Hepatocyte (in vitro differentiated cells): ENCODE measurements at regions not wholly inside any gene's neighbourhood (a gene's known extent, or its start where the extent isn't known, plus 50 kb on each side); places are given as distances from the start of the nearest gene placed in this dataset.

ENCODE experiments used
- DNase-seq: peaks from one replicate; pipeline ENCODE4 v3.0.0-alpha.2; 2016; ENCODE audit warnings: low spot score
- H2AFZ ChIP-seq: fragments of 200-600 bp; sonication (generic); 2 replicates; pipeline ENCODE4 v1.6.0; 2016; ENCODE audit warnings: antibody characterized with exemption, mild to moderate bottlenecking
- H3K27ac ChIP-seq: fragments of 200-600 bp; sonication (generic); 2 replicates; pipeline ENCODE4 v1.5.1; 2016; ENCODE audit warnings: mild to moderate bottlenecking
- H3K27me3 ChIP-seq: fragments of 200-600 bp; sonication (generic); 2 replicates; pipeline ENCODE4 v1.6.1; 2016
- H3K36me3 ChIP-seq: fragments of 200-600 bp; sonication (generic); replicated peaks from 2 replicates; pipeline ENCODE4 v1.5.1; 2016; ENCODE audit warnings: low read depth; ENCODE audit not compliant: insufficient read depth
- H3K4me1 ChIP-seq: fragments of 200-600 bp; sonication (generic); 2 replicates; pipeline ENCODE4 v1.5.1; 2016; ENCODE audit warnings: mild to moderate bottlenecking, moderate library complexity; ENCODE audit not compliant: insufficient read depth
- H3K4me2 ChIP-seq: fragments of 200-600 bp; sonication (generic); 2 replicates; pipeline ENCODE4 v1.6.0; 2016
- H3K4me3 ChIP-seq: fragments of 200-600 bp; sonication (generic); 2 replicates; pipeline ENCODE4 v1.5.1; 2016; ENCODE audit warnings: mild to moderate bottlenecking
- H3K79me2 ChIP-seq: fragments of 200-600 bp; sonication (generic); 2 replicates; pipeline ENCODE4 v1.6.0; 2017; ENCODE audit warnings: mild to moderate bottlenecking
- H3K9me2 ChIP-seq: fragments of 200-600 bp; sonication (generic); replicated peaks from 2 replicates; pipeline ENCODE4 v1.6.0; 2017; ENCODE audit warnings: mild to moderate bottlenecking; ENCODE audit not compliant: insufficient read depth
- H3K9me3 ChIP-seq: fragments of 200-600 bp; sonication (generic); 2 replicates; pipeline ENCODE4 v1.5.1; 2016; ENCODE audit warnings: low read depth, mild to moderate bottlenecking
- H4K20me1 ChIP-seq: fragments of 200-600 bp; sonication (generic); 2 replicates; pipeline ENCODE4 v1.6.0; 2016; ENCODE audit warnings: mild to moderate bottlenecking; ENCODE audit not compliant: insufficient read depth, poor library complexity, severe bottlenecking
- EZH2 ChIP-seq: fragments of 200-600 bp; sonication (generic); IDR thresholded peaks from 2 replicates; pipeline ENCODE4 v1.6.1; 2016; ENCODE audit warnings: antibody characterized with exemption, mild to moderate bottlenecking, borderline replicate concordance
- EZH2phosphoT487 ChIP-seq: fragments of 200-600 bp; sonication (generic); IDR thresholded peaks from one replicate; pipeline ENCODE4 v1.6.1; 2018; ENCODE audit warnings: antibody characterized with exemption, mild to moderate bottlenecking, low read depth, moderate library complexity; ENCODE audit not compliant: unreplicated experiment, severe bottlenecking
- WGBS: methylation state at CpG from one replicate; pipeline ENCODE4 v1.1.6; 2016; ENCODE audit warnings: low lambda C conversion rate; ENCODE audit errors: missing lambda C conversion rate; 5-methylcytosine and 5-hydroxymethylcytosine counted together
- TF ChIP-seq, protein P1 (sequence below): fragments of 200-600 bp; sonication (generic); IDR thresholded peaks from 2 replicates; pipeline ENCODE4 v1.5.1; 2016; ENCODE audit warnings: antibody characterized with exemption, mild to moderate bottlenecking; ENCODE audit not compliant: poor library complexity

DNA sequence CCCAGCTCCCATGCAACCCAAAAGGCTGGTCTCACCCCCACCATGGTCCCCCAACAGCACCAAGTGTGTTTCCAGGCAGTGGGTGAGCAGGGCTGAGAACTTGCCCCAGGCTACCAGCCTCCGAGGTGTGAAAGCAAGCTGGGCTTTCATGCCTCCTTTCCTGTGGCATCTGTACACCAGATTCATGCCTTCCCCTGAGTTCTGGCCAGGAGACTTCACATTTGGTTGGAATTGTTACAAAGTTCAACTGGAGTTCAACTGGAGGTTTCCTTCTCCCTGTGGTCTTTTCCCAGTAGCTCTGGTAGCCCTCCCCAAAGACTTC is 77.6 kb upstream of the RAB40AL start:
- Histone ChIP-seq H3K79me2 (no peaks in the 10 kb centered on the region), H4K20me1 (no peaks in the 10 kb centered on the region), H3K9me2 (no peaks in the 10 kb centered on the region), H3K4me1 (no peaks in the 10 kb centered on the region), H3K4me3 (no peak overlapping the region), H3K27me3 (no peaks in the 10 kb centered on the region), H3K27ac (no peak overlapping the region), H2AFZ (no peak overlapping the region), H3K9me3 (no peaks in the 10 kb centered on the region), H3K36me3 (no peaks in the 10 kb centered on the region), H3K4me2 (no peak overlapping the region)
- no peak for DNase-seq
- WGBS = 77% methylated on average over 1 of the region's 1 CpG
- TF ChIP-seq EZH2 (no peak), EZH2phosphoT487 (no peak)
- TF ChIP-seq, protein P1, sequence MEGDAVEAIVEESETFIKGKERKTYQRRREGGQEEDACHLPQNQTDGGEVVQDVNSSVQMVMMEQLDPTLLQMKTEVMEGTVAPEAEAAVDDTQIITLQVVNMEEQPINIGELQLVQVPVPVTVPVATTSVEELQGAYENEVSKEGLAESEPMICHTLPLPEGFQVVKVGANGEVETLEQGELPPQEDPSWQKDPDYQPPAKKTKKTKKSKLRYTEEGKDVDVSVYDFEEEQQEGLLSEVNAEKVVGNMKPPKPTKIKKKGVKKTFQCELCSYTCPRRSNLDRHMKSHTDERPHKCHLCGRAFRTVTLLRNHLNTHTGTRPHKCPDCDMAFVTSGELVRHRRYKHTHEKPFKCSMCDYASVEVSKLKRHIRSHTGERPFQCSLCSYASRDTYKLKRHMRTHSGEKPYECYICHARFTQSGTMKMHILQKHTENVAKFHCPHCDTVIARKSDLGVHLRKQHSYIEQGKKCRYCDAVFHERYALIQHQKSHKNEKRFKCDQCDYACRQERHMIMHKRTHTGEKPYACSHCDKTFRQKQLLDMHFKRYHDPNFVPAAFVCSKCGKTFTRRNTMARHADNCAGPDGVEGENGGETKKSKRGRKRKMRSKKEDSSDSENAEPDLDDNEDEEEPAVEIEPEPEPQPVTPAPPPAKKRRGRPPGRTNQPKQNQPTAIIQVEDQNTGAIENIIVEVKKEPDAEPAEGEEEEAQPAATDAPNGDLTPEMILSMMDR = no peak

DNA sequence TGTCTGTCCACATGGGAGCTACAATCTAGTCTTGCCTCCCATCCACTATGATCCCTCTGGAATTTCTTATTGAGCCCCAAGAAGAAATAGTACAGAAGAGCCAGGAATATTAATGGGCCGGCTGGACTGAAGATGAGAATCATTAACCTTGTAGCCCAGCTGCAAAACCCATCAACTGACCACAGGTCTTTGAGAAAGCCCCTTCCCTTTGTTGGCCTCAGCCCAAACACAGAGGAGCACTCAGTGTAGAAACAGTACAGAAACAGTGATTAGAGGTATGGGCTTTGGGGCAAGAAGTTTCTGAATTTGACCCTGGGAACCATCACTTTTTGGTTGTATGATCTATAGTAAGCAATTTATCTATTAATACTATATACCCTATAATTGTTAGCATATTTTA is 76.8 kb upstream of the RAB40AL start:
- Histone ChIP-seq H4K20me1 (no peaks in the 10 kb centered on the region), H3K79me2 (no peaks in the 10 kb centered on the region), H3K4me2 (no peak overlapping the region), H2AFZ (no peak overlapping the region), H3K36me3 (no peaks in the 10 kb centered on the region), H3K9me3 (no peaks in the 10 kb centered on the region), H3K27me3 (no peaks in the 10 kb centered on the region), H3K4me1 (no peaks in the 10 kb centered on the region), H3K4me3 (no peak overlapping the region), H3K9me2 (no peaks in the 10 kb centered on the region), H3K27ac (no peak overlapping the region)
- 84% methylated on average over 1 of the region's 1 CpG for WGBS
- DNase-seq = no peak
- TF ChIP-seq, protein P1 = no peak
- no peak for TF ChIP-seq EZH2phosphoT487
- TF ChIP-seq EZH2 = no peak

- no peaks in the 10 kb centered on the region for H3K79me2 ChIP-seq
- 11% methylated on average over 4 of the region's 4 CpGs for WGBS
- no peaks in the 10 kb centered on the region for H3K4me1 ChIP-seq
- H3K36me3 ChIP-seq = no peaks in the 10 kb centered on the region
- no peaks in the 10 kb centered on the region for H4K20me1 ChIP-seq
- peak; percentile 81 for DNase-seq
- H3K27me3 ChIP-seq = no peaks in the 10 kb centered on the region
- H3K9me2 ChIP-seq = no peaks in the 10 kb centered on the region
- no peak overlapping the region for H2AFZ ChIP-seq
- H3K4me2 ChIP-seq = no peak overlapping the region
- H3K4me3 ChIP-seq = no peak overlapping the region
- TF ChIP-seq, protein P1 = peak; percentile 74
- no peak for TF ChIP-seq EZH2
- no peak overlapping the region for H3K27ac ChIP-seq
- no peaks in the 10 kb centered on the region for H3K9me3 ChIP-seq
These were observed 73.3 kb upstream of the RAB40AL start for GRCh38 chrX:102863735-102864134.

DNA sequence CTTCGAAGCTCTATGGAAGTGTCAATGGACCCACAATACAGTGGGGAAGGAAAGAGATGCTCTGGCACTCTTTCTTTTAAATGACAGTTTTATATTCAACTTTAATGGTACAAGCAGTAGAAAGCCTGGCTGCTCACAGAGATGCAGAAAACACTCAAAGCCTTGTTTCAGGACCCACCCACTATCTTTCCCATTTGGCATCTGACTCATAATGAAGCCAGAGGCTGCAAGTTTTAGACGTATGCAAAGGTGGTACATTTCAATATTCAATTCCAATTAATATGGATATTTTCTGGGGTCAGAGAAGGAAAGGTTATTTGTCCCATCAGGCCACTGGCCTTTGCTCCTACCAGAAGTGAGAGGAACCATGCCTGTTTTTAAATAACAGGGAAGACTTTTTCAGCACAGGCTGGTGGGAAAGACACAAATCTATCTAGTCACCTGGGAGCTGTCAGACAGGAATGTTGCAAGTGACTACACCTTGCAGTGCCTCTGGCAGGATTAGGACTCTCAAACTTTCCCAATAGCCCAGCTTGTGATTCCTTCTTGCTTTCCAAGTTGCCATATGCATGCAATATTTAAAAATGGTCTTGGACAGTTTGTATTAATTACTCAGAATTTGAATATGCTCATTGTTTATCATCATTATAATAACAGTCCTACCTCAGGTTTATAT is 70.0 kb upstream of the RAB40AL start:
- Histone ChIP-seq H3K4me3 (no peak overlapping the region), H3K4me2 (no peak overlapping the region), H3K4me1 (no peaks in the 10 kb centered on the region), H3K9me3 (no peaks in the 10 kb centered on the region), H3K27me3 (no peaks in the 10 kb centered on the region), H2AFZ (no peak overlapping the region), H3K9me2 (no peaks in the 10 kb centered on the region), H4K20me1 (no peaks in the 10 kb centered on the region), H3K79me2 (no peaks in the 10 kb centered on the region), H3K36me3 (no peaks in the 10 kb centered on the region), H3K27ac (no peak overlapping the region)
- TF ChIP-seq EZH2 (no peak), EZH2phosphoT487 (no peak)
- TF ChIP-seq, protein P1 = no peak
- DNase-seq = no peak
- WGBS = 70% methylated on average over 2 of the region's 2 CpGs
